Middle frontal gyrus (tissue), 1 donor: ENCODE measurements at regions not wholly inside any gene's neighbourhood (a gene's known extent, or its start where the extent isn't known, plus 50 kb on each side); places are given as distances from the start of the nearest gene placed in this dataset.

Source experiments
- DNase-seq: peaks from one replicate; pipeline ENCODE4 v3.0.0-alpha.2; 2015; ENCODE audit warnings: low spot score; ENCODE audit errors: extremely low spot score

- DNase-seq, result no peak
Measured at GRCh38 chr1:24990136-24990535, 60.1 kb upstream of the RUNX3 start.

GRCh38 chr1:24989082-24989481, 59.0 kb upstream of the RUNX3 start:
- no peak for DNase-seq

- no peak for DNase-seq
Measured at GRCh38 chr1:24988558-24988912, 58.5 kb upstream of the RUNX3 start.

- DNase-seq, result no peak
Measured at GRCh38 chr1:24987875-24988557, 57.9 kb upstream of the RUNX3 start.

- no peak for DNase-seq
Measured at GRCh38 chr1:24987424-24987823, 57.3 kb upstream of the RUNX3 start.

- no peak for DNase-seq
Measured at GRCh38 chr1:24986372-24986965, 56.4 kb upstream of the RUNX3 start.

GRCh38 chr1:24985737-24986136, 55.7 kb upstream of the RUNX3 start:
- DNase-seq, result no peak

GRCh38 chr1:24984800-24985522, 54.9 kb upstream of the RUNX3 start:
- no peak for DNase-seq

GRCh38 chr1:24984300-24984699, 54.2 kb upstream of the RUNX3 start:
- DNase-seq, result no peak

- DNase-seq, result no peak
Measured at GRCh38 chr1:24983006-24983680, 53.1 kb upstream of the RUNX3 start.

- no peak for DNase-seq
Measured at GRCh38 chr1:24981631-24982005, 51.5 kb upstream of the RUNX3 start.

GRCh38 chr1:24980836-24981630, 51.0 kb upstream of the RUNX3 start:
- no peak for DNase-seq
